ENCODE measurements at regions not wholly inside any gene's neighbourhood (a gene's known extent, or its start where the extent isn't known, plus 50 kb on each side); places are given as distances from the start of the nearest gene placed in this dataset.
"Not testable (repeated sequence)": the region's sequence is repeated elsewhere in the genome, so short reads cannot be mapped to it uniquely, and the experiment has no call there.

DNA sequence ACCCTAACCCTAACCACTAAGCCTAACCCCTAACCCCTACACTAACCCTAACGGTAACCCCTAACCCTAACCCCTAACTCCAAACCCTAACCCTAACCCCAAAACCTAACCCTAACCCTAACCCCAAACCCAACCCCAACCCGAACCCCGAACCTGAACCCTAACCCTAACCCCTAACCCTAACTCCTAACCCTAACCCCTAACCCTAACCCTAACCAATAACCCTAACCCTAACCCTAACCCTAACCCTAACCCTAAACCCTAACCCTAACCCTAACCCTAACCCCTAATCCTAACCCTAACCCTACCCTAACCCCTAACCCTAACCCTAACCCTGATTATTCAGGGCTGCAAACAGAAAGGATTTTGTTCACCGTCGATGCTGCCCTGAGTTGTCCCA is 144.6 kb upstream of the DUSP22 start:
- TF ChIP-seq, protein P1, sequence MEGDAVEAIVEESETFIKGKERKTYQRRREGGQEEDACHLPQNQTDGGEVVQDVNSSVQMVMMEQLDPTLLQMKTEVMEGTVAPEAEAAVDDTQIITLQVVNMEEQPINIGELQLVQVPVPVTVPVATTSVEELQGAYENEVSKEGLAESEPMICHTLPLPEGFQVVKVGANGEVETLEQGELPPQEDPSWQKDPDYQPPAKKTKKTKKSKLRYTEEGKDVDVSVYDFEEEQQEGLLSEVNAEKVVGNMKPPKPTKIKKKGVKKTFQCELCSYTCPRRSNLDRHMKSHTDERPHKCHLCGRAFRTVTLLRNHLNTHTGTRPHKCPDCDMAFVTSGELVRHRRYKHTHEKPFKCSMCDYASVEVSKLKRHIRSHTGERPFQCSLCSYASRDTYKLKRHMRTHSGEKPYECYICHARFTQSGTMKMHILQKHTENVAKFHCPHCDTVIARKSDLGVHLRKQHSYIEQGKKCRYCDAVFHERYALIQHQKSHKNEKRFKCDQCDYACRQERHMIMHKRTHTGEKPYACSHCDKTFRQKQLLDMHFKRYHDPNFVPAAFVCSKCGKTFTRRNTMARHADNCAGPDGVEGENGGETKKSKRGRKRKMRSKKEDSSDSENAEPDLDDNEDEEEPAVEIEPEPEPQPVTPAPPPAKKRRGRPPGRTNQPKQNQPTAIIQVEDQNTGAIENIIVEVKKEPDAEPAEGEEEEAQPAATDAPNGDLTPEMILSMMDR (conservative IDR thresholded peaks at IDR 0.05; ENCODE audit: low read depth, low read length) = not testable (repeated sequence)
- not testable (repeated sequence) for TF ChIP-seq EZH2 (IDR thresholded peaks at IDR 0.05; ENCODE audit: borderline replicate concordance, low read depth, low read length, poor library complexity, severe bottlenecking)

Data from A673 (cell line).